T1000 (cell line): ENCODE measurements at regions not wholly inside any gene's neighbourhood (a gene's known extent, or its start where the extent isn't known, plus 50 kb on each side); places are given as distances from the start of the nearest gene placed in this dataset.
"Not testable (repeated sequence)": the region's sequence is repeated elsewhere in the genome, so short reads cannot be mapped to it uniquely, and the experiment has no call there.

ENCODE experiments used
- DNase-seq: peaks from one replicate; lab custom pipeline; 2025; ENCODE audit warnings: mixed read lengths; lab: John Stamatoyannopoulos, UW

DNA sequence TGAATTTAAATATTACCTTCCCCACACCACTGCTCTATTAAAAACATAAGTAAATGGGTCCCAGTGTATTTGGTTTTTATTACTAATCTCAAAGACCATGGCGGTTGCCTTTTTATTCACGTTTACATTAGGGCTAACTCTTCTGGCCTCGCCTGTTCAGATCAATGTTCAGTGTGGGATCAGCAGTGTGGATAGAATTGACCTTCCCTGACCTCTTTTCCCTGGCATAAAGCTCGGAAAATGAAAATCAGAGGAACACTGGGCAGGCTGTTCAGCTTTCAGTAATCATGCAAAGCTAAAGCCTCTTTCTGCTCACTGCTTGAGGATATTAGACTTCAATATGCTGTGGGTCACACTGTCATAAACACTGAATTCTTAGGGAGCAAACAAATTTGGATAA is 422.6 kb upstream of the ONECUT1 start:
- no peak for DNase-seq

DNA sequence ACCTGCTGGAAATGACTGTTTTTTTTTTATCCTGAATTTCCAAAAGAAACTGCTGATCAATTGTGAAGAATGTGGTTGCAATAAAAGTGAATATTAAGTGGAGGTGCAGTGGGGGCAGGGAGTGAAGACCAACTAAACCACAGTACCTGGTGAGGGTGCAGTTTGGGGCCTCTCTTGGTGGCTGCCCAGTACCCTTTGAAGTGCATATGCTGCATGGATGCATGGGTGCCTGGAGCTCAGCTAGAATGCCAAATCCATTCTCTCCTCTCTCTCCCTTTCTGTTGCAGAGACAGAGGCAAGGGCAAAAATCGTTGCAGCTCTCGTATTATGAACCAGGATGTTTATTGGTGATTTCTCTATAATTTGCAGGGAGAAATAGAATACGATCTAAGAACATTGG is 420.5 kb upstream of the ONECUT1 start:
- DNase-seq: no peak

DNA sequence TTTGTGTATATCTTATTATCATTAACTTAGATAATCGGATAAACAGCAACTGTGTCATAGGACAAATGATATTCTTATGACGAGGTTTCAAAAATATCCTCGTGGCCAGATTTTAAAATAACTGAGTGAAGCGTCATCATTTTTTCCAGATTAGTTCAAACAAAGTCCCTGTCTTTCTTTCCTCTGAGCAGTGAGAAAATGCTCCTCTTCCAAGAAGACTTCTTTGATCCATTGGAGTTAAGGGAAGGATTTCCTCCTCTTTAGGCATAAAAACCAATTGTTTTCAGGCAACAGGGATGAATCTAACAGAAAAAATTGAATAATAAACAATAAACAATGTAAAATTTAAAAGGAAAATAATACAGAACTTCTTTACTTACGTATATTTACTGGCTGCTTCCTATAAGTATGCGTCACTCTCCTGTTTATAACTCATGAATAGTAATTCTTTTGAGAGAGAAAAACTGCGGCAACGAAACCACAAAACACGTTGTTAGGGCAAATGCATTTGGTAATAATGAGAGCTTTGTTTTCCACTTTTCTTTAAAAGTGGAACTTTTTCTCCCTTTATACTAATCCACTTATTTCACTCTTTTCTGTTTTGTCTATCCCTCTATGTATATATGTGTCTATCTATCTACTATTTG is 419.4 kb upstream of the ONECUT1 start:
- DNase-seq: no peak

DNA sequence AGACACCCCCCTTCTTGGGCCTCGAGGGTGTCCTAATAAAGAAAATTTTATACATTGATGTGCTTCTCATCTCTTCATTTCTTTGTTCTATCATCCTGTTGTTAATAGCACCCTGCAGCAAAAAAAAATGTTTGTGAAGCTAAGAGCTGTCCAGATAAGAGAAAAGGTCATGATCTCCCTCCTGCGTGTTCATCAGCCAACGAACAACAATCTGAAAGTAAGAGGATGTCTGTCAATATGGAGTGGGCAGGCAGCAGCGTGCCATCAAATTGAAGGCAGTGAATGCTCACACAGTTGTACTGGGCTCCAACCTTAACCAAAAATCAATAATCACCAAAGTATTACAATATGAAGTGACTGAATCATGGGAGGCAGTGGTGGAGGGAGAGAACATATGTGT is 418.6 kb upstream of the ONECUT1 start:
- DNase-seq: no peak

DNA sequence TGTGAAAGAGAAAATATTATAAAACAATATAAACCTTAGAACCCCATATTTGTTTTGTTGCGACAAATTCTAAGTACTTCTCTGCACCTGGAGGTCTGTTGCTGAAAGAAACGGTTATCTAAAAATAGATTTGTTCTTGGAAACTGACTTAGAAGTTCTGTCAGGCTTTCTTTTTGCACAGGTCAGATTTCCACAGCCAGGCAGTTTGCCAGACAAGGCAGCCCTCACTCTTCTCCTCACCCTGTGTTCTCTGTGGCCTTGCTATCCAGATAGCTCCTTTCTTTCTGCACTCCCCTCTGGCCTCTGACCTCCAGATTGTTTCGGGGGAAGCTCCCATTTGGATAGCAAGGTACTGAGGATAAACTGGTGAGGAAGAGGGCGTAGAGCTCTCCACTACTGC is 413.3 kb upstream of the ONECUT1 start:
- DNase-seq: no peak

DNA sequence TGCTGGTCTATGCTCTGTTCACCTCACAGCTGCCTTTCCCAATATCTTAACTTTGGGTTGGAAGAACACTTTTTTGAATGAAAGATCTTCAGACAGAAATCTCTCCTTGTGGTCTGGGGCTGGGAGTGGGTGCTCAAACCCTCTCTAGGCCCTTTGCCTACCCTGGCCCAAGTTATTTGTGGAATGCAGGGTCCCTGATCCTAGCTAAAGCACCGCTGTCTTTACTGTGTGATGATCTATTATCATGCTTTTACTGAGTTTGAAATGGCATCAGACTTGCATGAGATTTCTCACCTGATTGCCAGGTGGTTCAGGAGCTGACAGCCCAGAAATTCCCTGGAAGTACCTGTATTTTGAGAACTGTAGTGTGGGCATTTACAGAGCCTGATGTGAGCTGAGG is 412.7 kb upstream of the ONECUT1 start:
- DNase-seq: no peak

DNA sequence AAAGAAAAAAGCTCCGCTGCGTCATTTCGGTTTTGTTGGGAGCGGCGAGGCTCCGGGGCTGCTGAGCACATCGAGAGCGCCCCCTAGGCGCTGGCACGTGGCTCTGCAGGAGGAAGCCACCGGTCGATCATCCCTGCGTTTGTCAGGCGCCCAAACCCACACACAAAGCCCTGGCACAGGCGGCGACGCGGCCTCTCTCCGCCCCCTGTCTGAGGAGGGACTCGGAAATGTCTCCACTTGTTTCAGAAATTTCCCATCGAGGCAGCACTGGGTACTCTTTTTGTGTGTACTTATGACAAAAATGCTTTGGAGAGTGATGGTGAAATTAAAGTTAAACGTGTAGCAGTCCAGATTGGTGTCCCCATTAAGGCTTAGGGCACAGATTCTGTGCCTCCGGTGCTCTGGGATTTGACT is 407.3 kb upstream of the ONECUT1 start:
- DNase-seq: no peak

DNA sequence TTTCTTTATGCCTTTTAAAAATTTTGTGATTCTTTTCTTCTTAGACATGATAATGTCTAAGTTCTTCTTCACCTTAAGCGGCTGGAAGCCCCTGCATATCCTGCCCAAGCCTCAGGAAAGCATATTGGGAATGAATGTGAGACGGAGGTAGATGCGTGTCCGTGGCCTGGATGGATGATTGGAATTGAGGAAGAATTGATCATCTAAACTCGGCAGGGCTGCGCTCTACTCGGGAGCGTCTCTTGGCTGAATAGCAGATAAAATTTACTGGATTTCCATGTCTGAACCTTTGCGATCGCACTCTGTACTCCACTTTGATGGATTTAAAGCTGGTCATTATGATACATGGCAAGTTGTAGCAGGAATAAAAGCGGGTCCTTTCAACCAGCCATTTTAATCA is 406.7 kb upstream of the ONECUT1 start:
- DNase-seq: no peak

DNA sequence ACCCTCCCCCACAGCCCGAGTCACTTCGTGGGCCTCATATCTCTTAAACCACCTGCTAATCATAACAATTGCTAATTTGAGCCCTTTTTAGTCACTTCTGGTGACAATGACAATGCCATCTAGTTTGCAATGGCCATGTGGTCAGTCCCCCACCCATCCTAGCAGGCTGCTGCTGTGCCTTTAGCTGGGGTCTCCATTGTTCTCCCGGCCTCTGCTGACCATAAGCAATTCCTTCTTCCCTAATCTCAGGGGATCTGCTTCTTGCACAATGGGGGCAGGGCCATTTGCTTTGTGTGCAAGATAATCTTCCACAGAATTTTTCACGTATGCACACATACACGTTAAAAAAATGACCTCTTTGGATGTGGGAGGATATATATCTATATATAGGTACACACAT is 406.1 kb upstream of the ONECUT1 start:
- DNase-seq: no peak

DNA sequence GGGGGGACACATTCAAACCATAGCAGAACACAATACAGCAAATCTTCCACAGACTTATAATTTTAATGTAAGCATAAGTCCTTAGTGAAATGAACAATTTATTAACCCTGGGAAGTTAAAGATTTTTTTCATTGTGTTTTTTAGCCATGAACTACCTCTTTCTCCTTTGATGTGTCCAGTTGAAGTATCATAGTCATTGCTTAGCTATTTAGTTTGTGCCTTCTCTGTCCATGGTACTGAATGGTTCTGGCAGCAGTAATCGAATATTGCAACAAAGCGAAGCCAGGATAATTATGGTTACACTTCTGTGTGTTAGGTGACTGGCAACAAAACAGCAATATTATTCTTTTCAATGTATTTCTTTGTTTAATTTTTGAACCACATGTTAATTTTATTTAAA is 403.0 kb upstream of the ONECUT1 start:
- no peak for DNase-seq

DNA sequence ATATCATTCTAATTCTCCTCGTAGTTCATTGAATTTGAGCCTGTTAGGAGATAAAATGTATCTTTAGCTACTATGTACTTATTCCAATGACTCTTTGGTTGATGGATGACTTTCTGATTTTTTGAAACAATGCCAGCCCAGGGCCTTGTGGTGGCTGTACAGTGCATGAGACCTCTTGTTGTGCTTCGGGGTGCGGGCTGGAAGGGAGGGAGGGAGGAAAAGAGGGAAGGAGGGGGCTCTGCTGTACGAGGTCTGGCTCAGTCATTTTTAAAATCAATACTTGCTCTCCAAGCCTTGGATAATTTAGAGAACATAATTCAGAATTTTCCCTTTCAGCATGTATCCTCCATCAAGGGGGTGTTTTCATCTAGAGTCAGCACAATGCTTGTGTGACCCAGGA is 399.7 kb upstream of the ONECUT1 start:
- DNase-seq: no peak

DNA sequence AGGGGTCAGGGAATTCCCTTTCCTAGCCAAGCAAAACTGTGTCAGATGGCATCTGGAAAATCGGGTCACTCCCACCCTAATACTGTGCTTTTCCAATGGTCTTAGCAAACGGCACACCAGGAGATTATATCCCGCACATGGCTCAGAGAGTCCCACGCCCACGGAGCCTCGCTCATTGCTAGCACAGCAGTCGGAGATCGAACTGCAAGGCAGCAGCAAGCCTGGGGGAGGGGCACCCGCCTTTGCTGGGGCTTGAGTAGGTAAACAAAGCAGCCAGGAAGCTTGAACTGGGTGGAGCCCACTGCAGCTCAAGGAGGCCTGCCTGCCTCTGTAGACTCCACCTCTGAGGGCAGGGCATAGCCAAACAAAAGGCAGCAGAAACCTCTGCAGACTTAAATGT is 393.3 kb upstream of the ONECUT1 start:
- not testable (repeated sequence) for DNase-seq

DNA sequence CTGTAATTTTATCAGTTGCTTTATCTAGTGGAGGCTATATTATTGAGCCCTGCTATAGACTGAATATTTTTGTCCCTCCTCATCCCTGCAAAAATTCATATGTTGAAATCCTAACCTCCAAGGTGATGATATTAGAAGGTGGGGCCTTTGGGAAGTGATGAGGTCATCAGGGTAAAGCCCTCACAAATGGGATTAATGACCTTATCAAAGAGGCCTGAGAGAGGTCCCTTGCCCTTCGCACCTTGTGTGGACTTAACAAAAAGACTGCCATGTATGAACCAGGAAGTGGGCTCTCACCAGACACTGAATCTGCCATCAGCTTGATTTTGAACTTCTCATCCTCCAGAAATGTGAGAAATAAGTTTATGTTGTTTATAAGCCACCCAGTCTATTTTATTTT is 381.4 kb upstream of the ONECUT1 start:
- no peak for DNase-seq

DNA sequence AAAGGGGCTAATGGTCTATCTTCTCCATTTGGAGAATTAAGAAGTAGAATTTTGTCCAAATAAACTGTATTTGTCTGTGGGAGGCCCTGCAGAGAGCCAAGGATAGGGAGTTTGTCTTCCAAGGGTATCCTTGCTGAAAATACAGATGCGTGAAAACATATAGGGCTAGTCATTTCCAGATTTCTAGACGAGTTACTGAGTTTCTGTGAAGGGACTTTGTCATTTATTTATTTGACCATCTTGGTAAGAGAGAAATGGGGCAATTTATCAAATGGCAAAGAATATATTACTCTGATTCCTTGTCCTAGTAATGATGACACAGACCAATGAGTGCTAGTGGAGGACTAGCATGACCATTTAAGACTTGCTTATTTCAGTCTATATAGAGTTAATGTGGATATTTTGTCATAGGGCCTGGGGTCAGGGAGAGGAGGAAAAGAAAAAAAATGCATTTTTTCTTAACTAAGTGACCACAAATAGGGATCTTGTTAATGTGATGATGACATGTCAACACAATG is 376.6 kb upstream of the ONECUT1 start:
- DNase-seq: no peak

DNA sequence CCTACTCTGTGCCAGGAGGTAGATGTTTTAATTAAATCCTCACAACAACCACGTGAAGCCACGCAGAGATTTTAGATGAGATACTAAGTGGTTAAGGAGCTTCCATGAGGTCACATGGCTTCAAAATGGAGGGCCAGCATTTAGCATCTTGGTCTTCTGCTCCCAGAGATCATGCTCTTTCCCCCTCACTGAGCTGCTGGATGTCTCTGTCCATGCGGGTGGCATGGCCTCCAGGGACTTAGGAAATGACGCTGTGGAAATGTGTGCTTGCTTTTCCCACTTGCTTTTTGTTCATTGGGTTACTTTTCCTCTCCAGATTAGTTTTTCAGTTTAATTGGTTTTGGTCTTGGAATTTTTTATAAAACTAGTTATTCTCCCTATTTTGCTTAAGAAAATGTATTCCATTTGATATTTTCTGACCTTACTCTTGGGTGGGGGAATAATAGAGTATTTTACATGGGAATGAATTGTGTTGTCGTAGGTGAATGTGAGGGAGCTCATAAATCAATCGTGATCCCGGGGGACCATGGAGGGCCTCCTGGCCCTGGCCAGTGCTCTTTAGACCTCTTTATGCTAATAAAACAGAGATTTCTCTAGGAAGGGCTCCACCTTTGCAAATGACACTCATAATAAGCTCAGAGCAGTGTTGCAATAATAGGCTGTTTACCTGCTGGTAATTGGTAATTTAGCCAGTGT is 376.0 kb upstream of the ONECUT1 start:
- DNase-seq: no peak

DNA sequence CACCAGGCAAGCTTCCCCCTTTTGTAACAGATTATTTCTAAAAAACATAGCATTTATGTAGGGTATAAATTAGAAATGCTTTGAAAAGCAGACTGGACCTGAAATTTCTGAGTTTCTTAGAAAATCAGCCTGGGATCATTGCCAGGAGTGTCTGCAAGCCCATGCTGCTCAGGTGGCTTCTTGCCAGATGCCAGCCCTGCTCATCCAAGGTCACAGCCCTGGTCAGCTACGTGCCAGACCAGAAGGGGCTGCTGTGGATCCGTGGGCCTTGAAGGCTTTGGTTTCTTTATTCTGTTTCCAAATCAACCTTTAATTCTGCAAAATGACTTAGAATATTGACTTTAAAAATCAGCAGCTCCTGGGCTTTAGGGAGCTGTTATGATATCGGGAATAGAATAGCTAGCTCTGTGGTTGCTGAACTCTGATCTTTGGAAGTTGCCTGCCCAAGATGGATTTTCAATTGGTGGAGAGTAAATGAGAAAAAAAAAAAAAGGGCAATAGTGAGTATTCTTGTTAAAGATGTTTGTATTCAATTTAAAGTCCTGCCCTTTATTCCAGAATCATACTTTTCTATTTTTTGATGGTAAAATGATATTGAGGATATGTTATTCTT is 370.1 kb upstream of the ONECUT1 start:
- DNase-seq: no peak

DNA sequence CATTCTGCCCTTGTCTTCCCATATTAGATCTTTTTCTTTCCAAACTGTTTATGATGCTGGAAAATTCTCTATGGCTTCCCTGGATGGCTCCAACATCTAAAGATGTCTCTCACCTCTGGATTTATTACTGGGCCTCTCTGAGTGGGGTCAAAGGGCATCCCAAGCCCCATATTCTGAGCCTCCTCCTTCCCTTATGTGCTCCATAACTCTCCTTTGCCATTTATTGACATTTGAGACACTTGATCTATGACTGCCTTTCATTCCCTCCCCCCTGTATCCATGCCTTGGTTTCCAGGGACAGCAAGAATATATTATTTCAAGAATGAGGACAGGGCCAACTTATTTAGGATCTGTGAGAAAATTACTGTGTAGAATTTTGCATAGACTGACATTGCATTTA is 369.3 kb upstream of the ONECUT1 start:
- no peak for DNase-seq

DNA sequence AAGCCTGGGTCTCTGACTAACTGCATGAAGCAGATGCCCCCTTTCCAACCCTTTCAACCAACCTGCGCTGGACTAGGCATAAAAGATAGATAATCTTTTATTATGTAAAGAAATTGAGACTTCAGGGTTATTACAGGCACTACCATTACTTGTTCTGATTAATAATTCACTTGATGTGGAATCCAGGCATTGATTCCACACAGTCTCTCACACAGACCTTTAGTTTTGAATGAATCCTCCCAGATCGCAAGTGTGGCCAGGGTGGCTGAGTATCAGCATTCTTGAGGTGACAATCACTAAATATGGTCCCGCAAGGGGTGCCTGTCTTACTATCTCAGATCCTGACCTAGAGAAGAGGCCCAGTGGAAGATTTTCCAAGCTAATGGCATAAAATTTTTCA is 368.9 kb upstream of the ONECUT1 start:
- DNase-seq: no peak

DNA sequence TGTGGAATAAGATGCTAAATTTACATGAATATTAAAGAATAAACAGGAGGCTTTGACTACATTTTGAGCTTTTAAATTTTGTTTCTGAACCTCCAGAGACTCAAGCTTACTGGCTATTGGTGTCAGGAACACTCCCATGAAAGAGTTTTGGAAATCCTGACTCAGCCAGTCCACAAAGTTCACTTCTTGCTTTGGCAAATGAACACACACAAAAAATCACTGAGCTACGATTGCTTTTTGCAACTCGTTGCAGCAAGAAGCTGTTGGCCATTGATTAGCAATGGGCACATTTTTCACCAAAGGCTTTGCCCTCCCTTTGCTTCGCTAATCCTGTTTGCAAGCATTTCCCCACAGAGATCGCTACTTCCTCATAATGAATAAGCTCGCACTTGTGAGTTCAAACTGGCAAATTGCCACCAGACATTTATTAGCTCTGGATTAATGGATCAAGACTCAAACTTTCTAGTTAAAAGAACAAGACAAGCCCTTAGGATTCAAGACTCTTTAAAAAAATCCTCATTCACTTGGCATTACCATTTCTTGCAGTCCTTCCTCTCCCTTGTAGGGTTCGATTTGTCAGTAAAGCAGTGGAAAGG is 343.2 kb upstream of the ONECUT1 start:
- no peak for DNase-seq

DNA sequence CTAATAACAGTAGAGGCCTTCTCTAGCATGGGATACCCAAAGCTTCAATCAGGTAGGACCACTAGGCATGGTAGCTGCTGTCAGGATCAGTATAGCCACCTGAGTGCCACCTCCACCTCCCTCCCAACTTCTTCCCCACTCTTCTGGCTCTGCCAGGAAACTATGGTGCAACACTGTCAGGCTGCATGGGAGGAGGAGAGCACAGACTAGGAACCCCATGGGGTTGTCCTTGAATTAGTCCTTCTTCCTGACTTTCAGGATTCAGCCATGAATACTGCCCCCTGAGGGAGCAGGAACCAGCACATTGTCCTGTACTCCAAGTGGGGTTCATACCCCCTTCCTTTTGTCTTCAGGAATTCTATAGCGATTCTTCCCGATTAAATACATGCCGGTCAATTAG is 340.8 kb upstream of the ONECUT1 start:
- DNase-seq: no peak

DNA sequence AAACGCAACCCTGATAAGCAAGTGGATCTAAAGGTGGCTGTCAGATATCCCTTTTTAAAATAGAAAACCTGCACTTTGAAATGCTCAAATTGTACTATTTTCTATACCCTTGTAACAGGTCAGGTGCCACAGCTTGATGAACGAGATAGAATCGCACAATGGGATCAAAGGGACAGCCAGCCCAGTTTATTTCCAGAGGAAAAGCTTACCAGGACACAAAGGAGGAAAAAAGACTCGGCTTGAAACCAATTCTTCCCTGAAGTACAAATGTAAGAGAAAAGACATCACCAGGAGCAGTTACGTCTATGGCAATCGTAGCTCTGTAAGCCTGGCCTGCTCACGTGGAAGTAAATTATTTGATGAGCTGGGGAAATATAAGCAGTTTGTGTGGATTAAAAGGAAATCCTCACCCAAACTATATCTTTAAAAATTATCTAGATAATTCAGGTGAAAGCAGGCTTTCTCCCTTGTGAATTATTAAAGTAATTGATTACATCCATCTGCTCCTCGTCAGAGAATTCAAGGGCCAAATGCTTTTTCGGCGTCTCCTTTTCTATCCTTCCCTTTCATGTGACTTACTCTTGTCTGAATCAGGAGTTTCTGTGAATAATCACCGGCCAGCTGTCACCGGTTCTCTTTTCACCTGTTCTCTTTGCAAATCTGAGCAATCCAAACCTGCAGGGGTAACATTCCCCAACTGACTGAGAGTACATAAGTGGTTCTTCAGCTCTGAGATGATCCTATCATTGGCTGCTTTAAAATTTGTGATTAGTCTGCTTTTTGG is 339.2 kb upstream of the ONECUT1 start:
- no peak for DNase-seq

DNA sequence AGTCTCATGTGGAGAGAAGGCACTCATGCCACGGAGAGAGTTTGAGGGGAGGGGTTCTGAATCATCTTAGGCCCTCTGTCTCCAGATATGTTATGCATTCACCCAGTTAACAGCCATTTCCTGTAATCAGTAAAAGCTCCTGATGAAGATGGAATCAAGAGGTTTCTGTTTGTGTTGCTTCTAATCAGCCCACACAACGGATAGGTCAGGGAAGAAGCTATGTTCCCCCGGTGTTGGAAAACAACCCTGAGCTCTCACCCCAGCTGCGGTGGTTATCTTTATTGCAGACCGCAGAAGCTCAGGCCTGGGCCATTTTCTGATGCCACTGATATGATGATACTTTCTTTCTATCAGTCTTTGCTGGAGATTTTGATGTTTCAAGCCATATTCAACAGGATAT is 338.5 kb upstream of the ONECUT1 start:
- DNase-seq: no peak
